Effector memory CD4-positive, alpha-beta T cell (primary cell): ENCODE measurements at regions not wholly inside any gene's neighbourhood (a gene's known extent, or its start where the extent isn't known, plus 50 kb on each side); places are given as distances from the start of the nearest gene placed in this dataset.

Source experiments
- DNase-seq, 3 donors: peaks; one replicate each; pipeline ENCODE4 v3.0.0-alpha.2; 2020
- H3K27ac ChIP-seq: 2 replicates; pipeline ENCODE4 v1.7.0; 2013; ENCODE audit warnings: mild to moderate bottlenecking, low read length, moderate library complexity; ENCODE audit not compliant: insufficient read depth, poor library complexity, severe bottlenecking
- H3K27me3 ChIP-seq: replicated peaks from 2 replicates; pipeline ENCODE4 v1.7.0; 2013; ENCODE audit warnings: mild to moderate bottlenecking, low read length; ENCODE audit not compliant: insufficient read depth, control insufficient read depth, poor library complexity, severe bottlenecking
- H3K36me3 ChIP-seq: 2 replicates; pipeline ENCODE4 v1.7.0; 2013; ENCODE audit warnings: mild to moderate bottlenecking, low read length, moderate library complexity; ENCODE audit not compliant: control insufficient read depth, insufficient read depth
- H3K4me1 ChIP-seq: 2 replicates; pipeline ENCODE4 v1.7.0; 2013; ENCODE audit warnings: low read length, mild to moderate bottlenecking; ENCODE audit not compliant: control insufficient read depth, insufficient read depth, poor library complexity, severe bottlenecking
- H3K4me3 ChIP-seq: 2 replicates; pipeline ENCODE4 v1.7.0; 2013; ENCODE audit warnings: low read length, low read depth, mild to moderate bottlenecking; ENCODE audit not compliant: insufficient read depth, poor library complexity, severe bottlenecking
- H3K9me3 ChIP-seq: 2 replicates; pipeline ENCODE4 v1.7.0; 2013; ENCODE audit warnings: mild to moderate bottlenecking, low read length, moderate library complexity; ENCODE audit not compliant: control insufficient read depth

- no peaks in the 10 kb centered on the region for H3K4me1 ChIP-seq
- no peaks in the 10 kb centered on the region for H3K36me3 ChIP-seq
- no peak overlapping the region for H3K4me3 ChIP-seq
- H3K27me3 ChIP-seq = no peaks in the 10 kb centered on the region
- no peaks in the 10 kb centered on the region for H3K9me3 ChIP-seq
- no peak for DNase-seq
- H3K27ac ChIP-seq = no peak overlapping the region
Observed at GRCh38 chr12:24555730-24556129, 393.2 kb downstream of the BCAT1 start.

- H3K4me3 ChIP-seq = no peak overlapping the region
- no peak overlapping the region for H3K27ac ChIP-seq
- no peaks in the 10 kb centered on the region for H3K9me3 ChIP-seq
- no peaks in the 10 kb centered on the region for H3K27me3 ChIP-seq
- no peak for DNase-seq
- H3K4me1 ChIP-seq = no peaks in the 10 kb centered on the region
- no peaks in the 10 kb centered on the region for H3K36me3 ChIP-seq
Observed at GRCh38 chr12:24554612-24555295, 394.1 kb downstream of the BCAT1 start.

GRCh38 chr12:24553259-24553658 lies 395.6 kb downstream of the BCAT1 start:
- H3K36me3 ChIP-seq = no peaks in the 10 kb centered on the region
- no peak for DNase-seq
- H3K9me3 ChIP-seq = no peaks in the 10 kb centered on the region
- no peaks in the 10 kb centered on the region for H3K27me3 ChIP-seq
- no peak overlapping the region for H3K27ac ChIP-seq
- no peak overlapping the region for H3K4me3 ChIP-seq
- no peaks in the 10 kb centered on the region for H3K4me1 ChIP-seq

GRCh38 chr12:24551163-24551786 lies 397.6 kb downstream of the BCAT1 start:
- no peaks in the 10 kb centered on the region for H3K9me3 ChIP-seq
- H3K4me1 ChIP-seq = no peaks in the 10 kb centered on the region
- no peaks in the 10 kb centered on the region for H3K27me3 ChIP-seq
- no peak overlapping the region for H3K4me3 ChIP-seq
- no peak for DNase-seq
- no peak overlapping the region for H3K27ac ChIP-seq
- H3K36me3 ChIP-seq = no peaks in the 10 kb centered on the region

GRCh38 chr12:24550609-24551008 lies 398.3 kb downstream of the BCAT1 start:
- Histone ChIP-seq H3K4me1 (no peaks in the 10 kb centered on the region), H3K36me3 (no peaks in the 10 kb centered on the region), H3K27me3 (no peaks in the 10 kb centered on the region), H3K9me3 (no peaks in the 10 kb centered on the region), H3K27ac (no peak overlapping the region), H3K4me3 (no peak overlapping the region)
- no peak for DNase-seq

- Histone ChIP-seq H3K36me3 (no peaks in the 10 kb centered on the region), H3K4me3 (no peak overlapping the region), H3K9me3 (no peaks in the 10 kb centered on the region), H3K4me1 (no peaks in the 10 kb centered on the region), H3K27me3 (no peaks in the 10 kb centered on the region), H3K27ac (no peak overlapping the region)
- no peak for DNase-seq
Observed at GRCh38 chr12:24546661-24547060, 402.2 kb downstream of the BCAT1 start.

- Histone ChIP-seq H3K27me3 (no peaks in the 10 kb centered on the region), H3K4me3 (no peak overlapping the region), H3K36me3 (no peaks in the 10 kb centered on the region), H3K9me3 (no peaks in the 10 kb centered on the region), H3K27ac (no peak overlapping the region), H3K4me1 (no peaks in the 10 kb centered on the region)
- DNase-seq = no peak
Observed at GRCh38 chr12:24546084-24546483, 402.8 kb downstream of the BCAT1 start.

GRCh38 chr12:24544368-24544767 lies 404.5 kb downstream of the BCAT1 start:
- Histone ChIP-seq H3K36me3 (no peaks in the 10 kb centered on the region), H3K27ac (no peak overlapping the region), H3K4me3 (no peak overlapping the region), H3K9me3 (no peaks in the 10 kb centered on the region), H3K4me1 (no peaks in the 10 kb centered on the region), H3K27me3 (no peaks in the 10 kb centered on the region)
- DNase-seq = no peak

- Histone ChIP-seq H3K9me3 (no peaks in the 10 kb centered on the region), H3K36me3 (no peaks in the 10 kb centered on the region), H3K4me3 (no peak overlapping the region), H3K27ac (no peak overlapping the region), H3K4me1 (no peaks in the 10 kb centered on the region), H3K27me3 (no peaks in the 10 kb centered on the region)
- no peak for DNase-seq
Observed at GRCh38 chr12:24541193-24541871, 407.6 kb downstream of the BCAT1 start.

- H3K27me3 ChIP-seq = no peaks in the 10 kb centered on the region
- no peak overlapping the region for H3K4me3 ChIP-seq
- H3K9me3 ChIP-seq = no peaks in the 10 kb centered on the region
- no peak overlapping the region for H3K27ac ChIP-seq
- no peaks in the 10 kb centered on the region for H3K36me3 ChIP-seq
- DNase-seq = no peak
- no peaks in the 10 kb centered on the region for H3K4me1 ChIP-seq
Observed at GRCh38 chr12:24539646-24540045, 409.3 kb downstream of the BCAT1 start.
